ENCODE measurements at regions not wholly inside any gene's neighbourhood (a gene's known extent, or its start where the extent isn't known, plus 50 kb on each side); places are given as distances from the start of the nearest gene placed in this dataset.

DNA sequence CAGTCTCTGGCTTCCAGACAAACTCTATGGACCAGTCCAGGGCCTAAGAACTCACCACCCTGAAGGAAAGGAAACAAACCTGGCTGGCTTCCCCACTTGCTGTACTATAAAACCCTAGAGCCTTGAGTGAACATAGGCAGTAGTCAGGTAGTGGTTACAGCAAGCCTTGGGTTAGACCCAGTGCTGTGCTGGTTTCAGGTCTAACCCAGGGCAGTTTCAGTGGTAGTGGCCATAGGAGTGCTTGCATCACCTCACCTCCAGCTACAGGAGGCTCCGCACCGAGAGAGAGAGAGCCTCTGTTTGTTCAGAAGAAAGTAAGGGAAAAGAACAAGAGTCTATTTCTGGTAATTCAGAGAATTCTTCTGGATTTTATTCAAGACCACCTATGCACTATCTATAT is 714.1 kb upstream of the CDH10 start:
- Histone ChIP-seq H3K27ac (replicated peaks) (no peak overlapping the region), H3K36me3 (no peaks in the 10 kb centered on the region), H3K4me3 (no peak overlapping the region), H3K9me3 (replicated peaks) (peaks cover 67% of the 10 kb centered on the region), H3K4me1 (no peaks in the 10 kb centered on the region), H3K27me3 (ENCODE audit: low read depth) (no peaks in the 10 kb centered on the region)
- intact Hi-C loops (cut with micrococcal nuclease) = no loop called here
- TF ChIP-seq CTCF (IDR thresholded peaks at IDR 0.05; ENCODE audit: borderline replicate concordance) = no peak
- DNase-seq = no peak

DNA sequence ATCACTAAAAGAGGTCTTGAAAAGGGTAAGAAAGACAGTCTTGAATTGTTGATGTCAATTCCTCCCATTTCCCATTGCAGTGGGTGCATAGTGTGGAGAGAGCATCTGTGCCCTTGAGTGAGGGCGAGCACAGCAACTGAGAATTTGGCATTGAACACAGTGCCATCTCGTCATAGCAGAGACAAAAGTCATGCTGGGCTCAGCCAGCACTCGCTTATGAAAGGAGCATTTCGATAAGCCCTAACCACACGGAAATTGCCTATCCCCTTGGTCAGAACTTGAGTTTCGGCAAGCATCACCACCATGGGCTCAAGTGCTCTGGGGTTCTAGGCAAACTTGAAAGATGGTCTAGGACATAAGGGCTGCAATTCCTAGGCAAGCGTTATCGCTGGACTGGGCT is 712.8 kb upstream of the CDH10 start:
- peaks cover 56% of the 10 kb centered on the region for H3K9me3 ChIP-seq (replicated peaks)

DNA sequence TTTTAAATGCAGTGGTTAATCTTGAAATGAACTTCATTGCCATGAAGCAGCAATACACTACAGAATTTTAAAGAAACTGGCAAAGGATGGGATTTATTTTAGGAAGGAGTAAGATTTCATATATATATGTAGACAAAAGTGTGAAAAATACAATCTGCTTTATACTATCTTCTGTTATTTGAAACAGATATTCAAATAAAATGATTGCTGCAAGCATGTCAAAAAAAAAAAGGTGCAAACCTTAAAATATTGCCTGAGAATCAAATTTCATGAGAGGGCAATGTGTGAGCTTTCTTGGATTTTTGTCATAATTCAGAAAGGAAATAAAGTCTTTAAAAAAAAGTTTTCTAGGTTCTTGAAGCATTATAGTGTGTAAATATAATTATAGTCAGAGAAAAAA is 705.0 kb upstream of the CDH10 start:
- no peak for DNase-seq
- intact Hi-C loops (cut with micrococcal nuclease) = no loop called here
- Histone ChIP-seq H3K4me1 (no peaks in the 10 kb centered on the region), H3K36me3 (no peaks in the 10 kb centered on the region), H3K9me3 (replicated peaks) (peaks cover 42% of the 10 kb centered on the region), H3K4me3 (no peak overlapping the region), H3K27ac (replicated peaks) (no peak overlapping the region), H3K27me3 (ENCODE audit: low read depth) (no peaks in the 10 kb centered on the region)
- TF ChIP-seq CTCF (IDR thresholded peaks at IDR 0.05; ENCODE audit: borderline replicate concordance) = no peak

More for the DNA sequence above, 712.8 kb upstream of the CDH10 start:
- intact Hi-C loops (cut with micrococcal nuclease) = no loop called here
- Histone ChIP-seq H3K4me3 (no peak overlapping the region), H3K27me3 (ENCODE audit: low read depth) (no peaks in the 10 kb centered on the region), H3K27ac (replicated peaks) (no peak overlapping the region), H3K36me3 (no peaks in the 10 kb centered on the region), H3K4me1 (no peaks in the 10 kb centered on the region)
- TF ChIP-seq CTCF (IDR thresholded peaks at IDR 0.05; ENCODE audit: borderline replicate concordance) = no peak
- no peak for DNase-seq

DNA sequence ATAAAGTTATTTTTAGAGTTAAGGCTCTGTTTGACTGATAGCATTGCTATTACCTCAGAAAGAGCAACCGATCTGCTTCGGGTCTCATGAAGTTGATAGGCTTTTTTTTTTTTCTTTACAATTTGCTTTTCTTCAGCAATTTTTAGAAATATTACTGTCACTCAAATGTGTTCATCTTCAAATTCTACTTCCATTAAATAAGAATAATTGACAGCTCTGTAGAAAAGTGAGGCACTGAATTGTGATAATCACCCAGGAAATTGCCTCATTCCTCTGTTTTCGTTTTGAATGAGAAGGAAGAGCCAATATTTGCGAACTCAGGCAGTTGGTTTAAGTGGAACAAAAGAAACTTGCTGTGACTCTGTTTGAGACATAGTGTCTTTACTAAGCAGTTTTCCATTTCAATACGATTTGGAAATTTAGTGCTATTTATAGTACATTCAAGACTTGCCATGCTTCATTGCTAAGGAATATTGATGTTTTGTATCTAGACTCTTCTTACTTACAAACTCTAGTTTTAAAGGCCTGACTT is 700.5 kb upstream of the CDH10 start:
- TF ChIP-seq CTCF (IDR thresholded peaks at IDR 0.05; ENCODE audit: borderline replicate concordance) = no peak
- Histone ChIP-seq H3K27me3 (ENCODE audit: low read depth) (no peaks in the 10 kb centered on the region), H3K4me3 (no peak overlapping the region), H3K27ac (replicated peaks) (no peak overlapping the region), H3K4me1 (no peaks in the 10 kb centered on the region), H3K36me3 (no peaks in the 10 kb centered on the region), H3K9me3 (replicated peaks) (peaks cover 54% of the 10 kb centered on the region)
- intact Hi-C loops (cut with micrococcal nuclease) = no loop called here
- DNase-seq = no peak

DNA sequence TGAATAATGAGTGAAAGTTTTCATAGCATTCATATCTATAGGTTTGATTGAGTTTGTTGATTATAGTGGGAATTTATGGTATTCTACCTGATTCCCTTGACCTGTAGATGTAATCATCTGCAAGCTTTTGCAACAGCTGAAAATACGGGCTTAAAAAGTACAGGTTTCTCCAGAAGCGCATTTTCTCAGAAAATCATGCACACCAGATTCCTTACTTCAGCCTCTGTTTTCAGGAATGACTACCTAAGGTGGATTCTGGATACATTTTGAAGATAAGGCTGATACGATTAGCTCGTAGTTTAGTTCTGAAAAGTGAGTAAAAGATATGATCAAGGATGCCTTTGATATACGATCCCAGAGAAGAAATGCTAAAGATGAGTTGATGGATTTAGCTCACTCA is 694.8 kb upstream of the CDH10 start:
- no peak overlapping the region for H3K4me3 ChIP-seq
- no peaks in the 10 kb centered on the region for H3K27me3 ChIP-seq (ENCODE audit: low read depth)
- DNase-seq = no peak
- H3K36me3 ChIP-seq = no peaks in the 10 kb centered on the region
- peaks cover 20% of the 10 kb centered on the region for H3K9me3 ChIP-seq (replicated peaks)
- intact Hi-C loops (cut with micrococcal nuclease) = no loop called here
- no peak for TF ChIP-seq CTCF (IDR thresholded peaks at IDR 0.05; ENCODE audit: borderline replicate concordance)
- H3K27ac ChIP-seq (replicated peaks) = no peak overlapping the region
- H3K4me1 ChIP-seq = no peaks in the 10 kb centered on the region

DNA sequence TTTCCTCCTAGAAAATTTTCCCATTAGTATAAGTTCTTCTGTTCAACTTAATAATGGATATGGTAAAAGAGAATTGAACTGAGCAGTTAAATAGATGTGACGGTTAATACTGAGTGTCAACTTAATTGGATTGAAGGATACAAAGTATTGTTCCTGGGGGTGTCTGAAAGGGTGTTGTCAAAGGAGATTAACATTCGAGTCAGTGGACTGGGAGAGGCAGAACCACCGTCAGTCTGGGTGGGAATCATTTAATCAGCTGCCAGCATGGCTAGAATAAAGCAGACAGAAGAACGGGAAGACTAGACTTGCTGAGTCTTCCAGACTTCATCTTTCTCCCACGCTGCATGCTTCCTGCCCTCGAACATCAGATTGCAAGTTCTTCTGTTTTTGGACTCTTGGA is 689.6 kb upstream of the CDH10 start:
- Histone ChIP-seq H3K36me3 (no peaks in the 10 kb centered on the region), H3K4me3 (no peak overlapping the region), H3K27me3 (ENCODE audit: low read depth) (no peaks in the 10 kb centered on the region), H3K27ac (replicated peaks) (no peak overlapping the region), H3K9me3 (replicated peaks) (peaks cover 8% of the 10 kb centered on the region), H3K4me1 (no peaks in the 10 kb centered on the region)
- DNase-seq = no peak
- TF ChIP-seq CTCF (IDR thresholded peaks at IDR 0.05; ENCODE audit: borderline replicate concordance) = no peak
- intact Hi-C loops (cut with micrococcal nuclease) = no loop called here

Measured in left ventricle myocardium inferior (tissue), 1 donor.